GDM1 (cell line): ENCODE measurements at regions not wholly inside any gene's neighbourhood (a gene's known extent, or its start where the extent isn't known, plus 50 kb on each side); places are given as distances from the start of the nearest gene placed in this dataset.

ENCODE experiments used
- DNase-seq: peaks from one replicate; lab custom pipeline; 2025; lab: John Stamatoyannopoulos, UW

DNA sequence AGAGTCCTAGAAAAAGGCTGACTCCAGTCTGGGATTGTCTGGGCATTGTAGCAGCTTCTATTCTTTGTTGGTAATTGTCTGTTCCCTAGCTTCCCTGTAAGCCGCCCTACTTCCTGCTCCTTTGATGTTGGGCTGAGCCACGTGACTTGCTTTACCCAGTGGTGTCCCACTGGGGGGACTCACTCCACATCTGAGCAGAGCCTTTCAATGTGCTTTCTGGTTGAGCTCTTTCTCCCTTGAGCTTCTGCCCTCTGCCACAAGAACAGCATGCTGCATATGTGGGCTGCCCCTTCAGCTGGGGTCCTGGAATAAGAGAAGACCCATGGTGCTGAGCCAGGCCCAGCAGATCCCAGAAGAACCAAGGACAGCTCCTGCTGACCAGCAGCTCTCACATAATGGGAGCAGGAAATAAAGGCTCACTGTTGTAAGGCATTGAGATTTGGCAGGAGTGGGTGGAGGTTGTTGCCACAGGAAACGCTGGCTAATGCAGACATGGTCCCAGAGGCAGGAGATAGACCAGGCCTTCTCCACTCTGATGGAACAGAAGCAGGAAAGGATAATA is 276.3 kb upstream of the GJB5 start:
- no peak for DNase-seq

GRCh38 chr1:34479731-34480130 is 275.1 kb upstream of the GJB5 start:
- DNase-seq = no peak

DNA sequence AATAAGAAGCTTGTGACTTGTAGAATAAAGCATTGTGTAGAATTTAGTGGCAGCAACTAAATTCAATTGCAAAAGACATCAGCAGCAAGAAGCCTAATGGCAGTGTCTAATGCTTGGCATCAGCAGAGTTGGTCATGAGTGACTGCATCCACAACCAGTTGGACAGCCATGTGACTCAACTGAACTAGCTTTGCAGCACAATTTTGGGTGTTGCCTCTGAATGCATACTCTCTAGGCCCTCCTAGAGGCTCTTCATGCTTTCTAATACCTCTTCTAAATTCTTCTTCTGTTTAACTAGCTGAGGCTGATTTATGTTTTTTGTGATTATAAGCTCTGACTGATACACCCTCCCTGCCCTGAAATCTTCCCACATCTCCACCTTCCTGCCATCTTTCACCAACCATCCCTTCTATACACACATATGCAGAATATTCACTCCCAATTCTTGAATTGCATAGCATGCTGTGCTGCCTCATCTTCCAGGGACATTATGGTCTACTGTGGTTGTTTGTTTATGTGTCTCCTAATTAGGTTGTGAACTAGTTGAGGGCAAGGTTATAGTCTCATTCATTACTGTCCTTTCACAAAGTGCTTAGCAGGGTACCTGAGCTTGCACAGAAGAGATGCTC is 266.7 kb upstream of the GJB5 start:
- DNase-seq = no peak

DNA sequence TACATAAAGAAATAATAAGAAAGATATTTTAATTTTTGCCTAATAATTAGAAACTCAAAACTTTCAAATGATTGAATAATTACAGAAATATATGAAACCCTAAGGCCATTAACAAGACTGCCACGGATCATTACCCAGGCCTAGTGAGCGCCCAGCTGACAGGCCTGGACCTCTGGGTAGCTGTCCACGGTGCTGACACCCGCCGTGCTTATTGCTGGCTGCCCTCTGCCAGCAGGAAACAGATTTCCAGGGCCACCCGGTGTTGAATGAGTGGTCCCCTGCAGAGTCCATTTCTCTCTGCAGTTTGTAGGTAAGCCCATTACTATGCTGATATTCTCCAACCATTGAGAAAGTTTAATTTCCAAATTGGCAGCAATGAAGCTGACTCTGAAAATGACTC is 254.4 kb upstream of the GJB5 start:
- no peak for DNase-seq

- no peak for DNase-seq
These were observed 243.0 kb upstream of the GJB5 start for GRCh38 chr1:34511802-34512201.

- no peak for DNase-seq
These were observed 236.6 kb upstream of the GJB5 start for GRCh38 chr1:34518146-34518699.

GRCh38 chr1:34520111-34520510 is 234.7 kb upstream of the GJB5 start:
- DNase-seq = no peak

GRCh38 chr1:34524783-34525182 is 230.1 kb upstream of the GJB5 start:
- DNase-seq = no peak

GRCh38 chr1:34529935-34530859 is 224.7 kb upstream of the GJB5 start:
- no peak for DNase-seq

DNA sequence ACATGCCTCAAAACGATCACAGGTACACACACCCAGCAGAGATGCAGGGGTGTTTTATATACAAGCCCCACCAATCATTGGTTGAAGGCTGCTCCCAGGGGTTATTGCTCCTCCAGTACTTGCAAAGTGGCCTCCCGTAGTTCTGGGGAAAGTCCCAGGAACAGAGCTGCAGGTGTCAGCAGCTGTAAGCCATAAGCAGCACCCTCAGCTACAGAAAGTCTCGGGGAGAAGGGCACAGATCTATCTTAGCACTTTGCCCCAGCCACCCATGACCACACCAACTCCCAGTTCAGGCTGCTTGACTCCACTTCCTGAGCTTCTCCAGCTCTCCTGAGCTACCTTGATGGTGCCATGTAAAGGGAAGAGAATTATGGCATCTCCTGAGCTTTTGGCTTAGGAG is 222.7 kb upstream of the GJB5 start:
- no peak for DNase-seq

GRCh38 chr1:34538481-34538880 is 216.4 kb upstream of the GJB5 start:
- no peak for DNase-seq

GRCh38 chr1:34547046-34547674 is 207.7 kb upstream of the GJB5 start:
- no peak for DNase-seq

- DNase-seq = no peak
These were observed 205.6 kb upstream of the GJB5 start for GRCh38 chr1:34549199-34549598.

DNA sequence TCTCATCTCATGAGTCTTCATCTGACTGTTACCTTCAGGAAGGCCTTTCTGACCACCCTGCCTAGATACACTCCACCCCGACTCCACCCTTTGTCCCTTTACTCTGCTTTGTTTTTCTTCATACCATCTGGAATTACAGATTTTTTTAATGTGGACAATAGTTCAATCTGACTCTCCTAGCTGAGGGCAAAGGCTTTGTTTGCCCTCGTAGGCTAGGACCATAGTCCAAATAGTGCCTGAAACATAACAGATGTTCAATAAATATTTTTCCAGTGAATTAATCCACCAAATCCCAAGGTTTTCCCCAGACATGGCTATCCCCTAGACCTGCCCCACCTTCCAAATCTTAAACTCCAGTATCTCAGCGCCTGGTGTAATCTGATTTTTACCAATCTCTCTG is 176.5 kb upstream of the GJB5 start:
- DNase-seq = no peak

- DNase-seq = no peak
These were observed 172.5 kb upstream of the GJB5 start for GRCh38 chr1:34582356-34582755.

- DNase-seq = no peak
These were observed 167.1 kb upstream of the GJB5 start for GRCh38 chr1:34587761-34588160.

DNA sequence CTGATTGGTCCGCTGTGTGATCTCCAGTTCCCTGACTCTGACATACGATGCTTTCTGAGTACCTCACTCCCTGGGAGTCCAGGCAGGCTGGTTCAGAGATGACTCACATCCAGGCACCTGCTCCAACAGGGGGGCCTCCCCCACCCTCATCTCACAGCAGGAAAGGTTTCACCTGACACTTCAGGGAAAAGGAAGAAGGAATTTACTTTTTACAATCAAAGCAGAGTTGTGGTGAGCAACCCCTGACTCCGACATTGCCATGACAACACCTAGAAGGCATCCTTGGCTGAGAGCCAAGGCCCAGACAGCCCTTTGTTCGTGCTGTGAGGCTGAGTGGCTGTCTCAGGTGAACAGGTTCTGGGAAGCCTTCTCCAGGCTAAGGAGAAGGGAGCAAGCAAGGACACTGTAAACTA is 164.6 kb upstream of the GJB5 start:
- DNase-seq = no peak

DNA sequence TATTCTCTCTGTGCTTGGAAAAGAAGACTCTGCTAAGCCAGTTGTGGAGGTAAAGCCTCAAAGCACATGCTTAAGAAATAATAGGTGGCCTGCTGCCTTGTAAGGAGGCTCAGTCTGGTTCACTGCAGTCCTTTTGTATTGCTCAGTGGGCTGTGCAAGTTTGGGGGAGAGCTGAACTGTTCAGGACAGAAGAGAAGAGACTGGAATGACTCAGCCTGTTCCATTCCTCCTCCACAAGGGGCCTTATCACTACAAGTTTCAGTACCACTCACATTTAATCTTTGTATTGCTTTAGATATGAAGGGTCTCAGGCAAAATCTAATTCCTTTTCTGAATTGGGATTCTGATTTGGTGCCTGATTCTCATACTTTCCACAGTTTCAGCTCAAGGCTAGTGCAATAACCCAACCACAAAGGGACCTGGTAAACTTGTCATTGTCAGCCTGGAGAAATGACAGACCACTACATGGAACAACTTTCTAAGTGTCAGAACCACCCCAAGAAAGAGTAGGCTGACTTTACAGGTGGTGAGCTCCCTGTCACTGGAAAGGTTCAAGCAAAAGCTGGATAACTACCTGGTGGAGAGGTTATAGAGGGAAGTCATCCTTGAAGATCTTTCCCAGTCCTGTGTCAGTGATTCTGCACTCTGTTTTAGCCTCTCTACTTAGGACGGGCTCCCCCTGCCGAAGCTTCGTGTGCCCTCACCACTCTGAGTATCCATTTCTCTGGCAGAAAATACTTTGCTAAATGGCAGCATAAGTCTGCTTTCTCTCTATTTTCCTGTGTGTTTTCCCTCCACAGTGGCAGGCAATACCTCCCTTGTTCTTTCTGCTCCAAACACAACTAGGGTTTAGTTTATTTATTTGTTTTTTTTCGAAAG is 162.9 kb upstream of the GJB5 start:
- no peak for DNase-seq

GRCh38 chr1:34597877-34598514 is 156.9 kb upstream of the GJB5 start:
- peak; percentile 58 for DNase-seq

- DNase-seq = no peak
These were observed 151.9 kb upstream of the GJB5 start for GRCh38 chr1:34602907-34603306.

DNA sequence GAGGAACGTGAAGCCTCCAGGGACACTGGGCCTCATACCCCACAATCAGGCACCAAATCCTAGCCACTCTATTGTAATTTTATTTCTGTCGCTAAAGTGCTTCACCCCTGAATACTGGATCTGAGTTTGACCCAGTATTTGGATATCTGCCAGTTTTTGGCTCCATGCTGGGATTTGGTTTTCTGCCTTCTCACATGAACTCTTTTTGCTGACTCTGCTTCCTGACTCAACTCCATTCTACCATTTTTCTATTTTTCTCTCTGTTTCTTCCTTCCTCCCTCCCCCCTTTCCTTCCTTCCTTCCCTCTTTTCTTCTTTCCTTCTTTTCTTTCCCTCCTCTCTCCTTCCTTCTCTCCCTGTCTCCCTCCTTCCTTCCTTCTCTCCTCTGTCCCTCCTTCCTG is 151.3 kb upstream of the GJB5 start:
- DNase-seq = no peak
